GM18873 (cell line): ENCODE measurements at regions not wholly inside any gene's neighbourhood (a gene's known extent, or its start where the extent isn't known, plus 50 kb on each side); places are given as distances from the start of the nearest gene placed in this dataset.
"Not testable (repeated sequence)": the region's sequence is repeated elsewhere in the genome, so short reads cannot be mapped to it uniquely, and the experiment has no call there.

ENCODE experiments used
- ATAC-seq: cut with Tn5 transposase; IDR thresholded peaks from one replicate; pipeline ENCODE4 v1.9.1; 2021; ENCODE audit warnings: mild to moderate bottlenecking, moderate library complexity, moderate number of reproducible peaks; ENCODE audit not compliant: unreplicated experiment, low FRiP score

DNA sequence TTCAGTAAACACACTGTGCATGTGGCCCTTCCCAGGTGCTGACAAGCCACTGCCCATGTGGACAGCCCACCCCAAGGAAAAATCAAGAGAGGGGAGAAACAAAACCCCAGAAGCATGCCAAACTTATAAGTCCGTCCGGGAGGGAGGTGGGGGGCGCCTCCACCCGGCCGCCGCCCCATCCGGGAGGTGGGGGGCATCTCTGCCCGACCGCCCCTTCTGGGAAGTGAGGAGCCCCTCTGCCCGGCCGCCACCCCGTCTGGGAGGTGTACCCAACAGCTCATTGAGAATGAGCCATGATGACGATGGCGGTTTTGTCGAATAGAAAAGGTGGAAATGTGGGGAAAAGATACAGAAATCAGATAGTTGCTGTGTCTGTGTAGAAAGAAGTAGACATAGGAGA lies 53.8 kb upstream of the C2CD4B start:
- no peak for ATAC-seq

DNA sequence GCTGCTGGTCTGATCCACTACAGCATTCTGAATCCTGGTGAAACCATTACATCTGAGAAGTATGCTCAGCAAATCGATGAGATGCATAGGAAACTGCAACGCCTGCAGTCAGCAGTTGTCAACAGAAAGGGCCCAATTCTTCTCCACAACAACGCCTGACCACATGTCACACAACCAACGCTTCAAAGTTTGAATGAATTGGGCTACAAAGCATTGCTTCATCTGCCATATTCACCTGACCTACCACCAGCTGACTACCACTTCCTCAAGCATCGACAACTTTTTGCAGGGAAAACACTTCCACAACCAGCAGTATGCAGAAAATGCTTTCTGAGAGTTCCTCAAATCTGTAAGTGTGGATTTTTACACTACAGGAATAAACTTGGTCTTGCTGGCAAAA lies 54.7 kb upstream of the C2CD4B start:
- no peak for ATAC-seq

DNA sequence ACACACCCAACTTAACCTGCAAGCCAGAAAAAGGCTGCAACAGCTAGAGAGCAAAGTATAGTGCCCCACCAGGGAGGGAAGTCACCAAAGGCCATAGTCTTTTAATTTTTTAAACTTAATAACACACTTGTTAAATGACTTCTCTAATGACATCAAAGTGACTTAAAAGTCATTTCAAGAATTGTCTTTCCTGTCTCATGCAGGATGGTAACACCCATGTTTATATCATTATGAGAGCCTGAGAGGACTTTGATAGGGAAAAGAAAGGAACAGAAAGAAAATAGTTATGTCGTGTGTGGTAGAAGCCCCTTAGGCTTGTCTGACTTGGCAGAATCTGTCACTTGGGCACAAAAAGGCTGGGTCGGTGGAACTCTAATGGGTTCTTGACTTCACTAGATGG lies 57.9 kb upstream of the C2CD4B start:
- ATAC-seq = no peak

DNA sequence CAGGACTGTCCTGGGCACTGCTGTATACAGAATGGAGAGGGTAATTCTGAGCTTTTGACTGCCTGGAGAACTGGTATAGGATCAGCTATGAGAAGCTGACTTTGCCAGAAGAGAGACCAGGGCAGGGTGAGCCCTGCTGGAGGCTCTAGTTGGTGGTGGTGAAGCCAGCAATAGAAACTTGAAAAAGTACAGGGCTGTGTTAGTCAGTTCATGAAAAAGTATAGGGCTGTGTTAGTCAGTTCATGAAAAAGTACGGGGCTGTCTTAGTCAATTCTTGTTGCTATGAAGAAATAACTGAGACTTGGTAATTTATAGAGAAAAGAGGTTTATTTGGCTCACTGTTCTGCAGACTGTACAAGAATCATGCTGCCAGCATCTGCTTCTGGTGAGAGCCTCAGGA lies 63.5 kb upstream of the C2CD4B start:
- no peak for ATAC-seq

DNA sequence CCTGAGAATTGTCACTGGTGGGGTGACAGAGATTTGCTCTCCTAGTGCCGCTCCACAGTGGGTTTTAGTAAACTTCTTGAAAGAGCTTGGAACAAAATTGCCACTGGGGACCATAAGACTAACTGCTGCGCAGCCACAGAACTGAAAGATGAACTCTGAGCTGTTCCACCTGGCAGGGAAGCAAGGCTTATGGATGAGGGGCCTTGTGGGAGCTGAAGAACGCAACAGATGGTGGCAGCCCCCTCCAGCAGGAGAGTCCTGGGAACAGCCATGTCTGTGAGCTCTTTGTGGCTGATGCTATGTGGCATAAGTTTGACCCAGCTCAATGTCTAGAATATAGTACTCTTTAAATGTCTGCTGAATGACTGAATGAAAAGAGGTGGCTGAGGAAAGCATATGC lies 66.8 kb upstream of the C2CD4B start:
- ATAC-seq = no peak

DNA sequence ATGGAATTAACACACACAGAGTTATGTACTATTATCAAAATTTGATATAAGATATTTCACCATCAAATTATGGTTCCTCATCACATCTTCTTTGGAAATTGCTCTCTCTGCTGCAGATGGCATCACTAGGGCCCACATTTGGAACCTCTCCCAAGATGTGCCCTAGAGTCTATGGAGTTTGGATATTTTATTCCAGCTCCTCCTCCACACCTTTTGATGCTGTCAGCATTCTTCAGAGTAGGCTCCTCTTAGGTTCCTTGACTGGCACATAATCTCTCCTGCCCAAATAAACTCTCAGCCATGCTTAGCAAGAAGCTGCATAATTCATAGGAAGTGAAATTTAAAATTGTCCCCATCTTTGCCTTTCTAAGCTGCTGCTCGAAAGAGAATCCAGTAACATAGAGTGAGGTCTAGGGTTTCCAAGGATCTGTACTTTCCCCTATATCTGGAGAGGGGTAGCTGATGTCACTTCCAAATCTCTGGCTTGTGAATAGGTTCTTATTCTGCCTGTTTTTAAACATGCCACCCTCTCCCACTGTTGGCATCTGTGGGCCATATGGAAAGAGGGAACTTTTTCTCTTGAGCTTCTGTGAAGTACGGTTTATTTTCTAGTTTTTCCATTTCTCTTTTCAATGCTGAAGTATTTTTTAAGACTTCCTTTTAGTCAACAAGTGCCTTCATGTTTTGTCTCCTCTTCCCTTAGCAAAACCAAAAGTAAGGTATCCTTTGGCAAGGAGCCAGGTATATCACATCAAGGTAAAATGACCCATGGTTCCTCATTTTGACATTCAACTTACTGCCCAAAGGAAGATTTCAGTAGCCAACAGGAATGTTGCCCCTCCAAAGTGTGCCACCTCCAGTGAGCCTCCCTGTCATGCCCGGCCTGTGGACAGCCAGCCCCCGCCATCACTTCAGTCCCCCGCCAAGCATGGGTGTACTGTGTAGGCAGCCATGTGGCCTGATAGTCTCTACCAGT lies 75.3 kb upstream of the C2CD4B start:
- ATAC-seq = no peak

DNA sequence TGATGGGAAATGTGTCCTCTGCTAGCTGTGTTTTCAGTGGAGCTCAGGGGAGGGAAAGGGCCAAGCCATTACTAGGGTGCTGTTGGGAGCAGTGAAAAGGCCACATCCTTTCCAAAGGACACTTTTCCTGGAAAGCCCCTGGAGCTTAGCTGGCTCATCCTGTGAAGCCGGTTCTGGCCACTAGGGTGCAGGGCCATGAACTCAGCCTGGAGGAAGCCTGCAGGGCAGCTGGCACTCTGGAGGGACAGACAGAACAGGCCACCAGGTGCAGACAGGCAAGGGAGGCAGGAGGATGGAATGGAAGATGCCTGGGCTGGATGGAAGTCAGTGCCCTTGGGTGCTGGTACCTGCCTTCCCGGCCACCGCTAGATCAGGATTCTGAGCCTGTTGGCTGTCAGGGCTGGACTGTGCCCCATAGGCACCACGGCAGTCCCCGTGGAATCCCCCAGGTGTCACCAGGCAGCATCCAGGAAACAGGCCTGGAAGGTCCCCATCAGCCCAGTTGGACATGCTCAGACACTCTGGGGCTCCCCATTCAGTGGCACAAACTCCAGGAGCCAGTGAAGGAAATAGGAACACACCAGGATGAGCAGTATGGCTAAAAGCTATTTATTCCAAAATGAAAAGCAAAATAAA lies 76.2 kb upstream of the C2CD4B start:
- ATAC-seq = no peak

DNA sequence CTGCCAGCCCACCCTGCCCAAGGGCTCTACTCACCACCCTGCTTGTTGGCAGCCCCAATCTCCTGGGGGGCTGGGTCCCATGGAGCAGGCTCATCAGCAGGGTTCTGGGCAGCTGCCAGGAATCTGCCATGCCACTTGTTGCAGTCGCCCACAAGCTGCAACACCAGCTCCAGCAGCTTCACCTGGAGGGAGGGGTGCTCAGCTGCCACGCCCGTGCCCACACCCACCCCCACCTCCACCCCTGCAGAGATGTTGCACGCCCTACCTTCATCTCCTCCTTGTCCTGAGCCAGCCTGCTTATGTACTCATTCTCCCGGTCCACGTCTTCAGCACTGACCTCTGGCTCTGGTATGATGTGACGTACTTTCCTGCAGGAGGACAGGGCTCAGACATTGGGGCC lies 77.9 kb upstream of the C2CD4B start:
- ATAC-seq = no peak

DNA sequence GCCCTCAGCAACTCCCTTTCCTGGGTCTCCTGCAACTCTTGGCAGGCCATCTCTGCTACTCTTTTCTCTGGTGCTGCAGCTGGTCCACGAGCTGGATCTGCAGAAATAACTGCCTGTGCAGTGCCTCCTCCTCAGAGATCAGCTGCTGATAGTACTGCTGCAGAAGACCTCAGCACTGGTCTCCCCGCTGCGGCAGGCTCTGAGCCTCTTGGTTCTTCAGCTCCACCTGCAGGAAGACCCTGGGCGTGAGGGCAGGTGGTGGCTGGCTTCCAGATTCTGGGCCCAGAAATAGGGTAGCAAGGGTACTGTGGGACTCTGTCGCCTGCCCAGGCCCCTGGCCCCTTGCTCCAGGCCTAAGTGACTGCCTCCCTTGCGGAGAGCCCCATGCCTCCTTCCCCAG lies 79.7 kb upstream of the C2CD4B start:
- ATAC-seq = no peak

DNA sequence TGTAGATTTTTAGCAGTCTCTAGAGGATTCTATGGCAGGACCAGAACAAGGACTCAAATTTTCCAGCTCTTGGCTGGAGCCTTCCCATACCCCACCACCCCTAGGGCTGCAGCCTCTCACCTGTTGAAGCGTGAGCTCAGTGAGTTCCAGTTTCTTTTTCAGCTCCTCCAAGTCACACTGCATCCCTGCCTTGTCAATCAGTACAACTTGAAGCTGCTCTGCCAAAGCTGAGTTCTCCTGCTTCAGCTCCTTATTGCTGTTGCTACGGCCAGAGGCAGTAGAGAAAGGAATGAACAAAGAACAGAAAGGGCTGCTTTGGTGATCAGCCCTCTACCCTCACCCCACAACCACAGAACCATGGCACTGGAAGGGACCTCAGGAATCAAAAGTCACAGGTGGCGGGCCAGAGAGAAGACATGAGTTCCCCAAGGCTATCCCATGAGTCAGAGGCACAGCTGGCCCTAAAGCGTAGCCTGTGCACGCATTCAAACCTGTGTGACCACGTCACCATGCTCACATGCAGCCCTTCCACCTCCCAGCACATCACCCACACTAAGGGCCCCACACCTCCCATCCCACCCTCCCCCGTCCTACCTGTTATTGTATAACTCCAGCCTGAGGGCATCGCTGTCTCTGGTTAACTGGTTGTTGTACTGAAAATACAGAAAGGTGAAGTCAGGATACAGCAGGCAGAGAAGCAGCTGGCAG lies 83.3 kb upstream of the C2CD4B start:
- no peak for ATAC-seq

DNA sequence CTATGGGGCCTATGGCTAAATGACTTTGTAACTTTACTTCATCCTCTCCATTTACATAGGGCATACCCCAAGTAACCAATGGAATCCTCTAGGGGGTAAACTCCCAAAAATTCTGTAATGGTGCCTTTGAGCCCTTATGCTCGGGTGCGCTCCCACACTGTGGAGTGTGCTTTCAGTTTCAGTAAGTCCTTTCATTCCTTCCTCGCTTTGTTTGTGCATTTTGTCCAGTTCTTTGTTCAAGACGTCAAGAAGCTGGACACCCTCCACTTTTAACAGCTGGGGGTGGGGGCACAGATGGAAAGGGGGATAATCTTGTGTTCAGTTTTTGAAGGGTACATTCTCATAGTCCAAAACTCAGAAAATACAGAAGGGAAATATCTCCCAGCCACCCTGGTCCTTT lies 84.4 kb upstream of the C2CD4B start:
- no peak for ATAC-seq

DNA sequence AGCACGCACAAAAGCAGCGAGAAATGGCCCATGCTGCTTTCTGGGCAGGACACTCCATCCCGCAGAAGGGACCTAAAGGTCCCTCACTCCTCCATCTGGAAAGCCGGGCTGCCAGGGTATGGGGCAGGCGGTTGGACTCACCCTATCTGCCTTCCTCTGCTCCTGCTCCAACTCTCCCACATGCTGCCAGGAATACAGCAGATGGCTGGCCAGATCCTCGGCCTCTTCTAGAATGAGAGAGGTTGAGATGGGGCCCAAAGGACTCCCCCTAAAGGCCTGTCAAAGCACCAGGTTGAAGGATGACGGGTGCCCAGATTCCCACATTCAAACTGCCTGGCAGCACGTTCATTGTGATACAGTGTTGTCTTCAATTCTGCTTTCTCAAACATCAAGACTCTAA lies 85.1 kb upstream of the C2CD4B start:
- ATAC-seq = no peak

DNA sequence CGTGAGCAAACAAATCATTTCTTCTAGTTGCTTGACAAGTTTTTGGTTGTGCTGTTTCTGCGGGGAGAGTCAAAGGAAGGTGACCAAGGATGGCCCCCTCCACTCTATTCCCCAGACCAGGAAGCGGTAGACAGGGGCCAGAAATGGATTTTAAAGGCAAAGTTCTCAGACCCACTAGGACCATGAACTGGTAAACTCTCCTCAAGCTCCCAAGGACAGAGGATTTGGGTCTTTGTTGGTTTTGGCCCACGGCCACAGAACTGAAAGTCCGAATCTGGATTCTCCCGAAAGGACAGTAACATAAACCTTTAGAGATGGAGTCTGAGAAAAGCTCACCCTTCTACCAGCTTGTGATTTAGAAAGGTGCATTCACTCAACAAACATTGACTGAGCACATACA lies 85.9 kb upstream of the C2CD4B start:
- ATAC-seq = no peak

DNA sequence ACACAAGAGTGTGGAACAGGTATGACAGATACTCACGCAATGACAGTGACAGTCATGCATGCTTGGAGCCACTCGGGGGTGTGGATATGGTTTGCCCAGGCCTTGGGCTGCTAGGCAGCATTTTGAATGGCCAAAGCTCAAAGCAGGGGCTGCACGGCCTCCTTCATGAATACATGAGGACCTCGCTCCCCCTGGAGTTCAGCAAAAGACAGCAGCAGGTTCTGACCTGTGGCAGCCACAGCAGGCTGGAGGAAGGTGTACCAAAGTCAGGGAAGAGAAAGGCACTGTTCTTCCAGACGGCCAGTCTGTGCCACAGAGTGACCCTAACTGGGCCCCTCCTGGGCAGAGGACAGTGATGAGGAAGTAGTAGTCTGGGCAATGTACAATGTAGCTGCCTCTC lies 88.2 kb upstream of the C2CD4B start:
- ATAC-seq = no peak

DNA sequence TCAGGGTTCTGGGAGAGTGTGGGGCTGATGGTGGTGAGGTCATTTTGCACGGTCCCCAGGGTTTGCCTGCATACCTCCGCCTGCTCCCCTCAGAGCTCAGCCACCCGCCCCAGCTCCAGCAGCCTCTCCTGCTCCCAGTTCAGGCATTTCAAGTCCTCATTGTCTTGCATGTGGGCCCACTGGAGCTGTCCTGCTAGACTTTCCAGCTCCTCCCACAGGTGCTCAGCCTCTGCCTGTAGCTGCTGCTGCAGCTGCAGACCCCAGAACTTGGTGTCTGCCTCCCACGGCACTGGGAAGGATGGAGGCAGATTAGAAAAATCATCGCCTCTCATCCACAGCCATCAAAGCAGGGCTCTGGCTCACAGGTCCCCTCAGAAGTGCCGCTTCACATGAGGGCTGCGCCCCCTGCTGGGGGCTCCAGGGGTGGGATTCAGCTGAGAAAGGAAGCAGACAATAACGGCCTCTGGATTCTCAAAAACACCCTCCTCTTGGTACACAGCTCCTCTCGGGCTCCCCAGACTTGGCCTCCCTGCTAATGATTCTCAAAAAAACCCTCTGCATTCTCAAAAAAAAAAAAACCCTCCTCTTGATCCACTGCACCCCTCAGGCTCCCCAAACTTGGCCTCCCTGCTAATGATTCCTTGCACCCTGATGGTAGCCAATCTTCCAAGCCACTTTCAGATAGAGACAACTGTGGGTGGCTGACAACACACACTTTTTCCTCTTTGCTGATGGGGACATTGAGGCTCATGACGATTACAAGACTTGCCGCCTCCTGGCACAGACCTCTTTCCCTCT lies 89.3 kb upstream of the C2CD4B start:
- ATAC-seq = no peak

DNA sequence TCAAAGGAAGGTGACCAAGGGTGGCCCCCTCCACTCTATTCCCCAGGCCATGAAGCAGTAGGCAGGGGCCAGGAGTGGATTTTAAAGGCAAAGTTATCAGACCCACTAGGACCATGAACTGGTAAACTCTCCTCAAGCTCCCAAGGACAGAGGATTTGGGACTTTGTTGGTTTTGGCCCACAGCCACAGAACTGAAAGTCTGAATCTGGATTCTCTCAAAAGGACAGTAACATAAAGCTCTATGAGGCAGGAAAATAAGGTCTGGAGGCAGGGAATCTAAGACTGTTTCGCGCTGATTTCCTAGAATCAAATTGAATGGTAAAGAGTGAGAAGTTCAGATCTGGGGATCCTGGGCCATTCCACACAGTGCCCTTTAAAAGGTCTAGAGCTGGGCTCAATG lies 91.3 kb upstream of the C2CD4B start:
- ATAC-seq = not testable (repeated sequence)

DNA sequence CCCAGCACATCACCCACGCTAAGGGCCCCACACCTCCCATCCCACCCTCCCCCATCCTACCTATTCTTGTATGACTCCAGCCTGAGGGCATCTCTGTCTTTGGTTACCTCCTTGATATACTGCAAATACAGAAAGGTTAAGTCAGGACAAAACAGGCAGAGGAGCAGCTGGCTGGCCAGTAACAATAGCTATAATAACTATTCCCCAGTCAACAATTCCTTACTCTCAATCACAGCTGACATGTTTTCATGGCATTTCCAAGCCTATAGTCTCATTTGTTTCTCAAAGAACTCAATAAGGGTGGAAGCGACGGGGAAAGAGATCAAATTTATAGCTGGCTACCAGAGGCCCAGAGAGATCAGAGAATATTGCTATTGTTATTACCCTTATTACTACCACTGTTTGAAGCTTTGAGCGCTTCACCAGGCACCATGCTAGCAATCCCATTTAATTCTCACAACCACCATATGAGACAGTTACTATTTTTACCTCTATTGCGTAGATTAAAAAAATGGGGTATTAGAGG lies 93.0 kb upstream of the C2CD4B start:
- ATAC-seq = no peak

DNA sequence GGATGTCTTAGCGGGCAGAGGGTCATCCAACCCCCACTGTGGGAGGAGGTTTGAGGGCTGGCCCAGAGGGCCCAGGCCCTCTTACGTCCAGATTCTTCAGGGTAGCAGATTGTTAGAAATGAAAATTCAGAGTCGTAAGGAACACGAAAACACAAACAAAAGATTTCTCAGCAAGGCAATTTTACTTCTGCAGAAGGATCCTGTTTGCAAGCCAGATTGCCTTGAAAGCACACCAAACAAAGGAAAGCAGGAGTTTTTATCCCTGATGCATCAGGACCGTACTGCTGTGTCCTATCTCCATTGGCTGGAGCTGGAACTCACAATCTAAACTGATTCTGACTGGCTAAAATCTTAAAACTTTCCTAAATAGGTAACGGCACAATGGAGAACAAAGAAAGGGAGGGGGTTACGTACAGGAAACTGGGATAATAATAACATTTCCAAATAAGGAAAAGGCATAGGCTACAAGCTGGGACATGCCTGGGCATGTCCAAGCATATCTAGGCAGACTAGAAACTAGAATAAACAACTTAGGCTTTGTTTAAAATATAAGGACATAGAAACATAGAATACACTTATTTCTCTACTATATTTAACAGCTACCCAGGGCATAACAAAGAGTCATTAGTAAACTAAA lies 97.3 kb upstream of the C2CD4B start:
- no peak for ATAC-seq

DNA sequence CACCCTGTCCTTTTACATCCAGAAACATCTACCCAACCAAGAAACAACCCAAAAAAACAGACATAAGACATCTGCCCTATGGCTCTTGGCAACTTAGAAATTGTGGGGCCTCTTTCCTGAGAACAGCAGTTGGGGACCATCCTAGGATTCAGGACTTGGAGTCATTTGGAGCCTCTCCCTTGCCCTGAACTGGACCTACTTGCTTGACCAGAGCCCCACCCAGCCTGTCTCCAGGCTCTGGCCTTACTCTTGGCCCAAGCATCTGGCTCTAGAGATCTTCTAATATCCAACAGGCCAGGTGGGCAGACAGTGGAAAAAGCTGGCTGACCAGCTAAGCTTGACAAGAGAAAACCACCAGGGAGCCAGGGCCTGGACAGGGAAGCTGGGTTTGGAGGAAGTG lies 99.1 kb upstream of the C2CD4B start:
- ATAC-seq = no peak

DNA sequence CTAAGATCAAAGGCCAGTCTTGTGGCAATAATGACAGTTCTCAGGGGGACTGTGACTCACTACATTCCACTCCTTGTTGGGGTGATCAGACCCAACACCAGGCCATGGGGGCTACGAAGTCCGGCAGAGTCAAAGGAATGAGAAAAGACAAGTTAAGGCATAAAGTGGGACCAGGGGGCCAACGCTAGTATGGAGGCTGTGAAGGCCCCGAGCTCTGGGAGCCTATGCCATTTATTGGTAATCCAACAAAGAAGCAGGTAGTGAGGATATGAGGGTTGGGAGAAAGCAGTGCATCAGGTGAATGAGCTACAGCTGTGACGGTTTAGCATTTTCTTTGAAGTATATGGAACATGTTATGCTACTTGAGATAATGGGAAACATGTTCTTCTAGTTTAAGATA lies 104.4 kb upstream of the C2CD4B start:
- ATAC-seq = no peak
